HL-60 (cell line): ENCODE measurements at regions not wholly inside any gene's neighbourhood (a gene's known extent, or its start where the extent isn't known, plus 50 kb on each side); places are given as distances from the start of the nearest gene placed in this dataset.

Experiments
- CTCF ChIP-seq: IDR thresholded peaks from one replicate; pipeline ENCODE4 v1.5.1; 2011; ENCODE audit warnings: low read length, control low read depth, inconsistent platforms; ENCODE audit not compliant: insufficient read depth
- GABPA ChIP-seq: IDR thresholded peaks from 2 replicates; pipeline ENCODE4 v1.6.1; 2012; ENCODE audit warnings: low read depth
- POLR2AphosphoS5 ChIP-seq: IDR thresholded peaks from 2 replicates; pipeline ENCODE4 v1.6.1; 2012; ENCODE audit warnings: low read depth
- SPI1 ChIP-seq: IDR thresholded peaks from 2 replicates; pipeline ENCODE4 v1.6.1; 2012; ENCODE audit warnings: low read depth, mild to moderate bottlenecking, borderline replicate concordance

GRCh38 chr14:86782092-86782580, 1210.8 kb downstream of the GALC start:
- no peak for TF ChIP-seq GABPA
- no peak for TF ChIP-seq CTCF
- no peak for TF ChIP-seq POLR2AphosphoS5
- no peak for TF ChIP-seq SPI1
